CD4-positive, alpha-beta T cell treated with Interleukin-15 for 1 hour (primary cell): ENCODE measurements at regions not wholly inside any gene's neighbourhood (a gene's known extent, or its start where the extent isn't known, plus 50 kb on each side); places are given as distances from the start of the nearest gene placed in this dataset.
"Not testable (repeated sequence)": the region's sequence is repeated elsewhere in the genome, so short reads cannot be mapped to it uniquely, and the experiment has no call there.

ENCODE experiments used
- DNase-seq: peaks from one replicate; pipeline ENCODE4 v3.0.0-alpha.2; 2020

GRCh38 chr3:178350763-178351162 lies 185.5 kb upstream of the KCNMB2 start:
- DNase-seq, result no peak

- DNase-seq, result no peak
Observed at GRCh38 chr3:178352326-178353005, 183.8 kb upstream of the KCNMB2 start.

GRCh38 chr3:178353006-178353694 lies 183.1 kb upstream of the KCNMB2 start:
- DNase-seq, result no peak

- DNase-seq, result no peak
Observed at GRCh38 chr3:178359728-178360127, 176.5 kb upstream of the KCNMB2 start.

- not testable (repeated sequence) for DNase-seq
Observed at GRCh38 chr3:178363048-178363447, 173.2 kb upstream of the KCNMB2 start.

- DNase-seq, result no peak
Observed at GRCh38 chr3:178367817-178368617, 168.2 kb upstream of the KCNMB2 start.

- DNase-seq, result no peak
Observed at GRCh38 chr3:178369006-178369405, 167.2 kb upstream of the KCNMB2 start.

- DNase-seq, result no peak
Observed at GRCh38 chr3:178369811-178370210, 166.4 kb upstream of the KCNMB2 start.

- DNase-seq, result no peak
Observed at GRCh38 chr3:178370387-178370786, 165.8 kb upstream of the KCNMB2 start.

- no peak for DNase-seq
Observed at GRCh38 chr3:178381555-178381954, 154.7 kb upstream of the KCNMB2 start.

GRCh38 chr3:178381971-178382448 lies 154.2 kb upstream of the KCNMB2 start:
- no peak for DNase-seq

- no peak for DNase-seq
Observed at GRCh38 chr3:178382449-178383061, 153.7 kb upstream of the KCNMB2 start.

- DNase-seq, result no peak
Observed at GRCh38 chr3:178384321-178385230, 151.7 kb upstream of the KCNMB2 start.

- no peak for DNase-seq
Observed at GRCh38 chr3:178385280-178385952, 150.8 kb upstream of the KCNMB2 start.

- DNase-seq, result no peak
Observed at GRCh38 chr3:178386401-178386800, 149.8 kb upstream of the KCNMB2 start.

- no peak for DNase-seq
Observed at GRCh38 chr3:178386880-178387279, 149.4 kb upstream of the KCNMB2 start.

- no peak for DNase-seq
Observed at GRCh38 chr3:178388473-178388872, 147.8 kb upstream of the KCNMB2 start.

GRCh38 chr3:178389258-178389657 lies 147.0 kb upstream of the KCNMB2 start:
- DNase-seq, result no peak

- no peak for DNase-seq
Observed at GRCh38 chr3:178392511-178392926, 143.7 kb upstream of the KCNMB2 start.

- no peak for DNase-seq
Observed at GRCh38 chr3:178393146-178393545, 143.1 kb upstream of the KCNMB2 start.

GRCh38 chr3:178393824-178394223 lies 142.4 kb upstream of the KCNMB2 start:
- no peak for DNase-seq
